ENCODE measurements at regions not wholly inside any gene's neighbourhood (a gene's known extent, or its start where the extent isn't known, plus 50 kb on each side); places are given as distances from the start of the nearest gene placed in this dataset.

- no peaks in the 10 kb centered on the region for H3K27me3 ChIP-seq
- no peak for ATAC-seq
These were observed 1398.3 kb downstream of the DSC3 start for GRCh38 chr18:29644276-29644675.

GRCh38 chr18:29629493-29630036, 1413.0 kb downstream of the DSC3 start:
- no peak for ATAC-seq
- no peaks in the 10 kb centered on the region for H3K9me3 ChIP-seq
- TF ChIP-seq EP300 (IDR thresholded peaks at IDR 0.05) (no peak), POLR2A (IDR thresholded peaks at IDR 0.05) (no peak), POLR2AphosphoS5 (IDR thresholded peaks at IDR 0.05) (no peak), CTCF (IDR thresholded peaks at IDR 0.05) (no peak)
- H3K36me3 ChIP-seq: no peaks in the 10 kb centered on the region
- no peak overlapping the region for H3K4me3 ChIP-seq
- H3K27me3 ChIP-seq: no peaks in the 10 kb centered on the region
- 64 to 92% methylated on average over 2 to 5 of the region's 5 CpGs for WGBS, 2 donors (ENCODE audit: low coverage in 1 of 2)
- H3K4me1 ChIP-seq: no peaks in the 10 kb centered on the region
- H3K27ac ChIP-seq: no peak overlapping the region

More at GRCh38 chr18:29644276-29644675, 1398.3 kb downstream of the DSC3 start:
- H3K36me3 ChIP-seq: no peaks in the 10 kb centered on the region
- no peak overlapping the region for H3K4me3 ChIP-seq
- no peak overlapping the region for H3K27ac ChIP-seq
- TF ChIP-seq CTCF (IDR thresholded peaks at IDR 0.05): no peak
- TF ChIP-seq POLR2A (IDR thresholded peaks at IDR 0.05): no peak
- no peak for TF ChIP-seq EP300 (IDR thresholded peaks at IDR 0.05)
- TF ChIP-seq POLR2AphosphoS5 (IDR thresholded peaks at IDR 0.05): no peak
- H3K4me1 ChIP-seq: no peaks in the 10 kb centered on the region
- no peaks in the 10 kb centered on the region for H3K9me3 ChIP-seq

- H3K9me3 ChIP-seq: no peaks in the 10 kb centered on the region
- ATAC-seq: no peak
- H3K36me3 ChIP-seq: no peaks in the 10 kb centered on the region
- H3K4me3 ChIP-seq: no peak overlapping the region
- H3K27ac ChIP-seq: no peak overlapping the region
- H3K27me3 ChIP-seq: no peaks in the 10 kb centered on the region
- TF ChIP-seq CTCF (IDR thresholded peaks at IDR 0.05): no peak
- no peak for TF ChIP-seq POLR2AphosphoS5 (IDR thresholded peaks at IDR 0.05)
- TF ChIP-seq POLR2A (IDR thresholded peaks at IDR 0.05): no peak
- TF ChIP-seq EP300 (IDR thresholded peaks at IDR 0.05): no peak
- H3K4me1 ChIP-seq: no peaks in the 10 kb centered on the region
These were observed 1416.4 kb downstream of the DSC3 start for GRCh38 chr18:29626094-29626493.

GRCh38 chr18:29616867-29617266, 1425.7 kb downstream of the DSC3 start:
- ATAC-seq: no peak
- H3K27ac ChIP-seq: no peak overlapping the region
- no peak for TF ChIP-seq CTCF (IDR thresholded peaks at IDR 0.05)
- TF ChIP-seq POLR2AphosphoS5 (IDR thresholded peaks at IDR 0.05): no peak
- no peaks in the 10 kb centered on the region for H3K27me3 ChIP-seq
- no peak overlapping the region for H3K4me3 ChIP-seq
- no peaks in the 10 kb centered on the region for H3K36me3 ChIP-seq
- H3K4me1 ChIP-seq: no peaks in the 10 kb centered on the region
- no peaks in the 10 kb centered on the region for H3K9me3 ChIP-seq

GRCh38 chr18:29608982-29609381, 1432.1 kb upstream of the CDH2 start:
- H3K4me3 ChIP-seq: no peak overlapping the region
- no peaks in the 10 kb centered on the region for H3K36me3 ChIP-seq
- no peak for TF ChIP-seq EP300 (IDR thresholded peaks at IDR 0.05)
- TF ChIP-seq CTCF (IDR thresholded peaks at IDR 0.05): no peak
- no peak for TF ChIP-seq POLR2A (IDR thresholded peaks at IDR 0.05)
- TF ChIP-seq POLR2AphosphoS5 (IDR thresholded peaks at IDR 0.05): no peak
- no peak overlapping the region for H3K27ac ChIP-seq
- H3K27me3 ChIP-seq: no peaks in the 10 kb centered on the region
- no peak for ATAC-seq
- no peaks in the 10 kb centered on the region for H3K9me3 ChIP-seq
- no peaks in the 10 kb centered on the region for H3K4me1 ChIP-seq
